GM21529 (cell line): ENCODE measurements at regions not wholly inside any gene's neighbourhood (a gene's known extent, or its start where the extent isn't known, plus 50 kb on each side); places are given as distances from the start of the nearest gene placed in this dataset.

Source experiments
- ATAC-seq: cut with Tn5 transposase; IDR thresholded peaks from one replicate; pipeline ENCODE4 v1.9.1; 2021; ENCODE audit not compliant: unreplicated experiment

GRCh38 chr6:164015088-164015484, 600.6 kb downstream of the QKI start:
- no peak for ATAC-seq

- no peak for ATAC-seq
These were observed 600.0 kb downstream of the QKI start for GRCh38 chr6:164014346-164015087.

- ATAC-seq: no peak
These were observed 599.1 kb downstream of the QKI start for GRCh38 chr6:164013480-164014208.

GRCh38 chr6:164011321-164011720, 596.8 kb downstream of the QKI start:
- ATAC-seq: no peak

DNA sequence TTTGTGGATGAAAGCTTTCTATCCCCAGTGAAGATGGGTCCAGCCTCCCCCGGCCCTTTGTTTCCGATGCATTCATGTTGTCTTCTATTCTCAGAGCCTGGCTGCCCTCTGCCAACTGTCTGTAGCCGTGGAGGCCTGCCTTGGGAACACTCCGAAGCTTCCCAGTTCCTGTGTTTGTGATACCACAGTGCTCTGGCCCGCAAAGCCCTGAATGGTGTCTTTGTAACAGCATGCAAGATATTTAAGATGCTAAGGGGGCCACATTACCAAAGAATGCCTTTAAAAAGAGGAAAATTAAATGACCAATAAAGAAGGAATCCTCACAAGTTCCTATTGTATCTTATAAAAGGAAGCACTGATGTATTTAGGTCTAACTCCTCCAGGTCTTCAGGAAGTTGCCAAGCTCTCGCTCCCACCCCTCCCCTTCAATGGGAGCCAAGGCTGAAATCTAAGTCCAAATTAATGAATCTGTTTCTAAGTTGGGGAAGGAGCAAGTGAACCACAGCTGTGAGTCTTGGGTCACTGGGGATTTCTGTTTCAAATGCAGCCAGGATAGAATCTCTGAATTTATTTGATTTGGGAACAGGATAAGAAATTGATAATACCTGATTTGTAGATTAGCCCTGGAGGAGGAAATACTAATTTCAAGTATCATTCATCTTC, 596.1 kb downstream of the QKI start:
- no peak for ATAC-seq

GRCh38 chr6:164008902-164009301, 594.4 kb downstream of the QKI start:
- no peak for ATAC-seq

DNA sequence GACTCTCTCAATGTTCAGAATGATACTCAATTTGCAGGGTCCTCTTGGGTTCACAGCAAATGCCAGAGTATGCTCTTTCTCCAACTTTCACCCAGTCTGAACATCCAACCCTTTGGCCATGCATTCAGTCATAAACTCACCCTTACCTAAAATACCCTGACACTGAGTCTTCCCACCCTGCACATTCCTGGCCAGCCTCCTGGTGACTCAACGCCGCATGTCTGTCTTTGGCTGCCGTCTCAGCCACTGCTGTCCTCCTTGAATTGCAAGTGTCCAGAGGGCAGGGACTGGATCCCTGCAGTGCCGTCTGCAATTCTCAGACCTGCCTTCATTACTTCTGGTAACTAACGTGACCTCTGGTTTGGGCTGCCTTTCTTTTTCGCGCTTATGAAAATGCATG, 593.4 kb downstream of the QKI start:
- ATAC-seq: no peak

GRCh38 chr6:164006459-164006858, 591.9 kb downstream of the QKI start:
- no peak for ATAC-seq

GRCh38 chr6:164005004-164005711, 590.6 kb downstream of the QKI start:
- ATAC-seq: no peak

GRCh38 chr6:164000276-164000675, 585.8 kb downstream of the QKI start:
- no peak for ATAC-seq

DNA sequence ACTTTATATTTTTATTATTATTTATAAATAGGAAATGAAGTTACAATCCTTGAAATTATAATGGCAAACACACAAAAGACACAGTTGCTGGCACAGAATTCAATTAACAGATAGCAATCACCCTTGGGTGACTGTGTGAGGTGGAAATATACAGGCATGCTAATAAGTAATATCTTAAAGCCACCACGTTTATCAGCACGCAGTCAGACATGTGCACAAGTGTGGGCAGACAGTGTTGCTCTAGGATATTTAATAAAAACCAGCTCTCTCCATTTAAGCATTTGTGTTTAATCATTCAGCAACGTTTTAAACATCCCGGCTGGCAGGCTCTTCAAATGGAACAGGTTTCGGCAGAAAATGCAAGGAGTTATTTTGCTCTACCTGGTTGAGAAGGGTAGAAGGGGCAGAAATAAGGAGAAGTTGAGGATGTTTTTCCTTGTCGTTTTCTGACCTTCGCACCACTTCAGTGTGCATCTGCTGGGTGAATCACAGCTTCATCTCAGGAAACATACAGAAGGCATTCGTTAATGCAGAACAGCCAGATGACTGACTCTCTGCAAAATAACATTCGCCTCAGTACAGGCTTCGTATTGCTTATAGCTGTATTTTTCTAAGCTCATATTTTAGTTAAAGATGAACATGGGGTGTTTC, 585.1 kb downstream of the QKI start:
- ATAC-seq: no peak

- no peak for ATAC-seq
These were observed 584.0 kb downstream of the QKI start for GRCh38 chr6:163998496-163998895.

DNA sequence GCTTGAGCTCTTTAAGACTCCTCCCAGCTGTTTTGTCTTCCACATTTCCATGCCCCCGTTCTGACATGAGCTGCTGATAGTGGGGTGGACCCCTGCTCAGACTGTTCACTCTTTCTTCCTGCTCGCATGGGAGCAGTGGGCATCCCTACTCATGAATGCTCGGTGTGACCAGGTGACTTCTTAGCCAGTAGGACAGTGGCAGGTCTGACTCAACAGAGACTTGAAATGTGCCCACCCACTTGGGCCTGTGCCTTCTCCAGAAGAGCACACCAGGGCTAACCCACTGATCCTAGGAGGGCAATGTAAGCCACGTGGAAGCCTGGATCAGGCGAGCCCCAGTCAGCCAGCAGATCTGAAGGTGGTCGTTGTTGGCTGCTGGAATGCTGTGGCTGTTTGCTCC, 582.0 kb downstream of the QKI start:
- ATAC-seq: no peak

GRCh38 chr6:163994566-163994965, 580.0 kb downstream of the QKI start:
- no peak for ATAC-seq

- no peak for ATAC-seq
These were observed 578.2 kb downstream of the QKI start for GRCh38 chr6:163992701-163993100.

DNA sequence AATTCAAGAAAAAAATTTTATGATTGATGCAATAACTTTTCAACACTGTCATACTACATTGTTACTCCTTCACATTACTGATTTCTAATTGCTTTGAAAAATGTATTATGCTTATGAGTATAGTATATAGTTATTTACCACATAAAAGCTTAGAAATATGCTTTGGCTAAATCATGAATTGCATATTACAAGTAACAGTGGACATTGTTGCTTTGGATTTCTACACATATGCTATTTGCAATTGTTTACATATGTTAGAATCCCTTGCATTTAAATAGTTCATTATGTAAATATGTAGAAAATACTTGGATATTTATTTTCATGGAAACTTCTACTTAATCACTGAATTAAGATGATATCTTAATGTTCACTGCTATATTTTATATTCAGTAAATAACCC, 577.5 kb downstream of the QKI start:
- no peak for ATAC-seq

GRCh38 chr6:163991321-163991720, 576.8 kb downstream of the QKI start:
- ATAC-seq: no peak

GRCh38 chr6:163986313-163986712, 571.8 kb downstream of the QKI start:
- no peak for ATAC-seq

DNA sequence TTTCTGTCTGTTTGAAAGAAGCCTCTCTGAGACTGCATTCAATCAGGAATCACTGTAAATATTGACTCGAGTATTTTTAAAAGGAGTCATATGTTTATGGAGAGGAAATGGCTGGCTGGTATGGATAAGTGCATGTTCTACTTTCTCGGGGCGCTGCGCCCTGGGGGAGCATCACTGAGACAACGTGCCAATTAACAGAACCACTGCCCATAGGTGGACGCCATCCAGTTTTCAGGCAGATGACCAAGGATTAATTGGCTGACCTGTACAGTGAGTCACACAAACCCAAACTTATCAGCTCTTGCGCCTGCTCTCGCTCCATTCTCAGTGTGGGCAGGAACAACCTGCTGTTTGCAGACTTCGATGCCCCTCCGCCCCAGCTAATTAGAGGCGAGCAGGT, 571.2 kb downstream of the QKI start:
- ATAC-seq: no peak

- ATAC-seq: no peak
These were observed 570.5 kb downstream of the QKI start for GRCh38 chr6:163985040-163985439.
